GM12878 (cell line): ENCODE measurements at regions not wholly inside any gene's neighbourhood (a gene's known extent, or its start where the extent isn't known, plus 50 kb on each side); places are given as distances from the start of the nearest gene placed in this dataset.

ENCODE experiments used
- BCL11A ChIP-seq: IDR thresholded peaks from 2 replicates; pipeline ENCODE4 v1.6.1; 2011; ENCODE audit warnings: low read depth, low read length
- CBFB ChIP-seq: IDR thresholded peaks from 2 replicates; pipeline ENCODE4 v1.6.1; 2016; ENCODE audit warnings: antibody characterized with exemption, low read depth
- EZH2 ChIP-seq: IDR thresholded peaks from 2 replicates; pipeline ENCODE4 v1.6.1; 2012; ENCODE audit warnings: low read depth, mild to moderate bottlenecking, control low read depth, inconsistent platforms, low read length, borderline replicate concordance; ENCODE audit not compliant: control insufficient read depth
- HDAC2 ChIP-seq: fragments of 200-600 bp; sonication (generic); IDR thresholded peaks from 2 replicates; pipeline ENCODE4 v1.6.1; 2017
- POLR2AphosphoS5 ChIP-seq: IDR thresholded peaks from 2 replicates; pipeline ENCODE4 v1.6.1; 2011; ENCODE audit warnings: mild to moderate bottlenecking, low read length, inconsistent platforms
- TF ChIP-seq, protein P1 (sequence below), 3 experiments: IDR thresholded peaks in 2 of 3; conservative IDR thresholded peaks in 1 of 3; 2 replicates each; pipeline ENCODE4 v1.5.1; 2011; ENCODE audit warnings: low read depth in 3 of 3, low read length in 3 of 3, mild to moderate bottlenecking in 3 of 3, control low read depth in 2 of 3, moderate library complexity in 2 of 3, inconsistent platforms in 1 of 3, mixed read lengths in 1 of 3; ENCODE audit not compliant: control insufficient read depth in 2 of 3, insufficient read depth in 1 of 3; ENCODE audit errors: extremely low read depth in 1 of 3

DNA sequence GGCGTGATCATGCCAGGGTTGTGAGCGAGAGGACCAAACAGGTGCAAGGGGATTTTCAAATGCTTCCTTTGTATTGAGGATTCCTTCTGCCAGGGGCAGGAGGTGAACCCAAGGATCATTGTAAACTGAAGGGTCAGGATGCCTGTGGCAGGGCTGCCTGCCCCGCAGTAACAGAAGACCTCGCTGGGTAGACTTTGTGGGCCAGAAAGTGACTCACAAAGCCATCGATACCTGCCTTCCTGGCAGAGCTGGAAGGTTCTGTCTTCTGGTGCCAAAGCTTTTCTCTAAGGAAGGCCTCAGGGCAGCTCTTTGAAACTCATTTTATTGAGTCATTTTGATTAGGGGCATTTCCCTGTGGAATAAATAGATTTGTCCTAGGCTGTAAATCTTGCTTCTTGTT, 223.4 kb downstream of the ICE1 start:
- TF ChIP-seq BCL11A (no peak), POLR2AphosphoS5 (no peak), EZH2 (no peak), HDAC2 (no peak), CBFB (no peak)
- TF ChIP-seq, protein P1, sequence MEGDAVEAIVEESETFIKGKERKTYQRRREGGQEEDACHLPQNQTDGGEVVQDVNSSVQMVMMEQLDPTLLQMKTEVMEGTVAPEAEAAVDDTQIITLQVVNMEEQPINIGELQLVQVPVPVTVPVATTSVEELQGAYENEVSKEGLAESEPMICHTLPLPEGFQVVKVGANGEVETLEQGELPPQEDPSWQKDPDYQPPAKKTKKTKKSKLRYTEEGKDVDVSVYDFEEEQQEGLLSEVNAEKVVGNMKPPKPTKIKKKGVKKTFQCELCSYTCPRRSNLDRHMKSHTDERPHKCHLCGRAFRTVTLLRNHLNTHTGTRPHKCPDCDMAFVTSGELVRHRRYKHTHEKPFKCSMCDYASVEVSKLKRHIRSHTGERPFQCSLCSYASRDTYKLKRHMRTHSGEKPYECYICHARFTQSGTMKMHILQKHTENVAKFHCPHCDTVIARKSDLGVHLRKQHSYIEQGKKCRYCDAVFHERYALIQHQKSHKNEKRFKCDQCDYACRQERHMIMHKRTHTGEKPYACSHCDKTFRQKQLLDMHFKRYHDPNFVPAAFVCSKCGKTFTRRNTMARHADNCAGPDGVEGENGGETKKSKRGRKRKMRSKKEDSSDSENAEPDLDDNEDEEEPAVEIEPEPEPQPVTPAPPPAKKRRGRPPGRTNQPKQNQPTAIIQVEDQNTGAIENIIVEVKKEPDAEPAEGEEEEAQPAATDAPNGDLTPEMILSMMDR (IDR thresholded peaks at IDR 0.05 in 2 of 3, conservative IDR thresholded peaks at IDR 0.05 in 1 of 3; ENCODE audit: control insufficient read depth in 2 of 3, extremely low read depth in 1 of 3, insufficient read depth in 1 of 3, low read depth in 3 of 3, low read length in 3 of 3), result no peak
